H9 (cell line): ENCODE measurements at regions not wholly inside any gene's neighbourhood (a gene's known extent, or its start where the extent isn't known, plus 50 kb on each side); places are given as distances from the start of the nearest gene placed in this dataset.

Source experiments
- DNase-seq: peaks from one replicate; pipeline ENCODE4 v3.0.0-alpha.2; 2017
- H2AFZ ChIP-seq: one replicate; pipeline ENCODE4 v1.6.1; 2013; ENCODE audit warnings: mild to moderate bottlenecking, low read length, control low read depth, moderate library complexity
- H2AK5ac ChIP-seq: 2 replicates; pipeline ENCODE4 v1.6.1; 2013; ENCODE audit warnings: low read length, control low read depth, mixed read lengths; ENCODE audit not compliant: insufficient read length
- H2BK120ac ChIP-seq: one replicate; pipeline ENCODE4 v1.6.1; 2013; ENCODE audit warnings: low read depth, mild to moderate bottlenecking, low read length, control low read depth, inconsistent platforms; ENCODE audit not compliant: poor library complexity, severe bottlenecking
- H2BK12ac ChIP-seq: 2 replicates; pipeline ENCODE4 v1.6.1; 2013; ENCODE audit warnings: low read length, control low read depth, mixed read lengths, low read depth; ENCODE audit not compliant: insufficient read length
- H2BK15ac ChIP-seq: 2 replicates; pipeline ENCODE4 v1.6.1; 2013; ENCODE audit warnings: low read depth, low read length, control low read depth
- H2BK20ac ChIP-seq: one replicate; pipeline ENCODE4 v1.6.1; 2013; ENCODE audit warnings: low read depth, mild to moderate bottlenecking, low read length, control low read depth, inconsistent platforms; ENCODE audit not compliant: poor library complexity, severe bottlenecking
- H2BK5ac ChIP-seq: 2 replicates; pipeline ENCODE4 v1.6.1; 2013; ENCODE audit warnings: low read length, control low read depth, mixed read lengths; ENCODE audit not compliant: insufficient read length
- H3K14ac ChIP-seq: 2 replicates; pipeline ENCODE4 v1.6.1; 2013; ENCODE audit warnings: low read length, control low read depth; ENCODE audit not compliant: insufficient read depth
- H3K18ac ChIP-seq: 2 replicates; pipeline ENCODE4 v1.6.1; 2013; ENCODE audit warnings: low read depth, mild to moderate bottlenecking, mixed read lengths, low read length, control low read depth; ENCODE audit not compliant: insufficient read length
- H3K23ac ChIP-seq: 2 replicates; pipeline ENCODE4 v1.6.1; 2013; ENCODE audit warnings: low read length, control low read depth, mixed read lengths, low read depth; ENCODE audit not compliant: insufficient read length
- H3K23me2 ChIP-seq: 2 replicates; pipeline ENCODE4 v1.6.1; 2013; ENCODE audit warnings: low read depth, mild to moderate bottlenecking, mixed read lengths, low read length, control low read depth; ENCODE audit not compliant: insufficient read length, poor library complexity, severe bottlenecking
- H3K27ac ChIP-seq: 2 replicates; pipeline ENCODE4 v1.5.1; 2013; ENCODE audit warnings: low read length, control low read depth, mixed read lengths, low read depth; ENCODE audit not compliant: insufficient read length
- H3K27me3 ChIP-seq: 2 replicates; pipeline ENCODE4 v1.6.1; 2013; ENCODE audit warnings: low read length, control low read depth, inconsistent platforms; ENCODE audit not compliant: insufficient read depth
- H3K4ac ChIP-seq: 2 replicates; pipeline ENCODE4 v1.6.1; 2013; ENCODE audit warnings: low read depth, mild to moderate bottlenecking, control low read depth, inconsistent platforms, low read length, moderate library complexity
- H3K4me1 ChIP-seq: 2 replicates; pipeline ENCODE4 v1.6.1; 2013; ENCODE audit warnings: low read length, control low read depth, inconsistent platforms; ENCODE audit not compliant: insufficient read depth
- H3K4me2 ChIP-seq: 2 replicates; pipeline ENCODE4 v1.6.1; 2013; ENCODE audit warnings: low read length, control low read depth, mixed read lengths; ENCODE audit not compliant: insufficient read length, insufficient read depth
- H3K56ac ChIP-seq: 2 replicates; pipeline ENCODE4 v1.6.1; 2013; ENCODE audit warnings: low read depth, mild to moderate bottlenecking, mixed read lengths, low read length, control low read depth; ENCODE audit not compliant: insufficient read length
- H3K79me1 ChIP-seq: 2 replicates; pipeline ENCODE4 v1.6.1; 2013; ENCODE audit warnings: low read depth, mild to moderate bottlenecking, moderate library complexity, low read length, control low read depth, inconsistent platforms; ENCODE audit not compliant: insufficient read depth, poor library complexity, severe bottlenecking
- H3K79me2 ChIP-seq: 2 replicates; pipeline ENCODE4 v1.6.1; 2013; ENCODE audit warnings: low read length, control low read depth, inconsistent platforms; ENCODE audit not compliant: insufficient read depth
- H3K9ac ChIP-seq: 2 replicates; pipeline ENCODE4 v1.6.1; 2013; ENCODE audit warnings: low read length, control low read depth, mixed read lengths; ENCODE audit not compliant: insufficient read length; ENCODE audit errors: extremely low read depth
- H3K9me3 ChIP-seq: one replicate; pipeline ENCODE4 v1.6.1; 2013; ENCODE audit warnings: low read depth, low read length, inconsistent platforms; ENCODE audit not compliant: control insufficient read depth
- H3T11ph ChIP-seq: one replicate; pipeline ENCODE4 v1.6.1; 2013; ENCODE audit warnings: mild to moderate bottlenecking, low read length, control low read depth, inconsistent platforms
- H4K20me1 ChIP-seq: one replicate; pipeline ENCODE4 v1.6.1; 2013; ENCODE audit not compliant: control insufficient read depth, insufficient read length, insufficient read depth
- H4K5ac ChIP-seq: 2 replicates; pipeline ENCODE4 v1.6.1; 2013; ENCODE audit warnings: low read depth, mild to moderate bottlenecking, mixed read lengths, low read length, control low read depth; ENCODE audit not compliant: insufficient read length
- H4K8ac ChIP-seq: replicated peaks from 2 replicates; pipeline ENCODE4 v1.6.1; 2013; ENCODE audit warnings: low read length, control low read depth, mixed read lengths, low read depth; ENCODE audit not compliant: insufficient read length
- H4K91ac ChIP-seq: 2 replicates; pipeline ENCODE4 v1.6.1; 2013; ENCODE audit warnings: low read depth, mild to moderate bottlenecking, moderate library complexity, mixed read lengths, low read length, control low read depth; ENCODE audit not compliant: insufficient read length
- H3K27ac Mint-ChIP-seq, 3 experiments: 2 replicates in 2 of 3; 3 replicates in 1 of 3; pipeline ENCODE4 v1.8.0; 2020 to 2021; ENCODE audit warnings: mixed read lengths in 3 of 3, mild to moderate bottlenecking in 1 of 3, moderate library complexity in 1 of 3
- H3K27me3 Mint-ChIP-seq: 2 replicates; pipeline ENCODE4 v1.8.0; 2021; ENCODE audit warnings: low read depth, mild to moderate bottlenecking, moderate library complexity, mixed read lengths
- H3K36me3 Mint-ChIP-seq, 3 experiments: 2 replicates in 2 of 3; 3 replicates in 1 of 3; pipeline ENCODE4 v1.8.0; 2020 to 2021; ENCODE audit warnings: low read depth in 3 of 3, mixed read lengths in 3 of 3; ENCODE audit not compliant: insufficient read depth in 1 of 3
- H3K4me1 Mint-ChIP-seq, 2 experiments: 2 replicates each; pipeline ENCODE4 v1.8.0; 2020; ENCODE audit warnings: mixed read lengths in 2 of 2
- H3K4me3 Mint-ChIP-seq, 2 experiments: 2 replicates in 1 of 2; 3 replicates in 1 of 2; pipeline ENCODE4 v1.8.0; 2020 to 2021; ENCODE audit warnings: mild to moderate bottlenecking in 2 of 2, mixed read lengths in 2 of 2, moderate library complexity in 1 of 2
- H3K9me3 Mint-ChIP-seq, 2 experiments: 2 replicates in 1 of 2; 3 replicates in 1 of 2; pipeline ENCODE4 v1.8.0; 2020; ENCODE audit warnings: mild to moderate bottlenecking in 2 of 2, mixed read lengths in 2 of 2, moderate library complexity in 1 of 2
- WGBS: extraction: QIAGEN DNeasy Blood & Tissue Kit; methylation state at CpG from one replicate; pipeline ENCODE4 v1.1.7; 2013; ENCODE audit warnings: missing lambda C conversion rate, low lambda C conversion rate, mixed read lengths; ENCODE audit not compliant: insufficient read length; ENCODE audit errors: extremely low coverage; 5-methylcytosine and 5-hydroxymethylcytosine counted together
- TF ChIP-seq, protein P1 (sequence below): fragments of 200-600 bp; sonication (generic); conservative IDR thresholded peaks from 3 replicates; pipeline ENCODE4 v1.8.0; 2021; ENCODE audit warnings: antibody characterized with exemption, mild to moderate bottlenecking

DNA sequence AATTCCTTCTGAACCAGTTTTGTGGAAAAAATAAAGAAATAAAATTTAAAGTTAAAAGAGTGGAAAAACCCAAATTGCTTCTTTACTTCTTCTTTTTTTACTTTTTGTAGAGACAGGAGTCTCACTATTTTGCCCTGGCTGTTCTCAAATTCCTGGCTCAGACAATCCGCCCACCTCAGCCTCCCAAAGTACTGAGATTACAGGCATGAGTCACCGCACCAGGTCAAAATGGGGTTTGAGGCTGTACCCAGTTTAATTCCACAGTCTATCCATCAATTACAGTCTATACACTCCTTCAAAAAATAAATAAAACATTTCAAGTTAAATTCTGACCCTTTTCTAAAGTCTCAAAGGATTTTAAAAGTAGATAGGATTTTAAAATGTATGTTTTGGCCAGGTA is 120.3 kb downstream of the FAM161A start:
- Mint-ChIP-seq H3K27me3 (no peaks in the 10 kb centered on the region; the same call in 1 of the 2 replicates), H3K27ac (no peak overlapping the region), H3K36me3 (no peaks in the 10 kb centered on the region), H3K9me3 (no peaks in the 10 kb centered on the region), H3K4me3 (no peak overlapping the region), H3K4me1 (no peaks in the 10 kb centered on the region)
- Histone ChIP-seq H3K56ac (no peak overlapping the region), H2BK15ac (no peak overlapping the region), H3K9me3 (no peaks in the 10 kb centered on the region), H2BK120ac (no peak overlapping the region), H2BK5ac (no peak overlapping the region), H3K79me1 (no peaks in the 10 kb centered on the region), H3K27me3 (no peaks in the 10 kb centered on the region), H3K9ac (no peak overlapping the region), H3K23ac (no peak overlapping the region), H2BK20ac (no peak overlapping the region), H2AFZ (no peak overlapping the region), H2AK5ac (no peak overlapping the region), H3K14ac (no peak overlapping the region), H3K23me2 (no peaks in the 10 kb centered on the region), H4K20me1 (no peaks in the 10 kb centered on the region), H4K5ac (no peak overlapping the region), H4K91ac (no peak overlapping the region), H3T11ph (no peak overlapping the region), H2BK12ac (no peak overlapping the region), H4K8ac (no peak overlapping the region), H3K18ac (no peak overlapping the region), H3K4me2 (no peak overlapping the region), H3K4me1 (no peaks in the 10 kb centered on the region), H3K79me2 (no peaks in the 10 kb centered on the region), H3K4ac (no peak overlapping the region), H3K27ac (no peak overlapping the region)
- WGBS, result no CpG with 5 or more reads among the region's 2 CpGs
- DNase-seq, result no peak
- TF ChIP-seq, protein P1, sequence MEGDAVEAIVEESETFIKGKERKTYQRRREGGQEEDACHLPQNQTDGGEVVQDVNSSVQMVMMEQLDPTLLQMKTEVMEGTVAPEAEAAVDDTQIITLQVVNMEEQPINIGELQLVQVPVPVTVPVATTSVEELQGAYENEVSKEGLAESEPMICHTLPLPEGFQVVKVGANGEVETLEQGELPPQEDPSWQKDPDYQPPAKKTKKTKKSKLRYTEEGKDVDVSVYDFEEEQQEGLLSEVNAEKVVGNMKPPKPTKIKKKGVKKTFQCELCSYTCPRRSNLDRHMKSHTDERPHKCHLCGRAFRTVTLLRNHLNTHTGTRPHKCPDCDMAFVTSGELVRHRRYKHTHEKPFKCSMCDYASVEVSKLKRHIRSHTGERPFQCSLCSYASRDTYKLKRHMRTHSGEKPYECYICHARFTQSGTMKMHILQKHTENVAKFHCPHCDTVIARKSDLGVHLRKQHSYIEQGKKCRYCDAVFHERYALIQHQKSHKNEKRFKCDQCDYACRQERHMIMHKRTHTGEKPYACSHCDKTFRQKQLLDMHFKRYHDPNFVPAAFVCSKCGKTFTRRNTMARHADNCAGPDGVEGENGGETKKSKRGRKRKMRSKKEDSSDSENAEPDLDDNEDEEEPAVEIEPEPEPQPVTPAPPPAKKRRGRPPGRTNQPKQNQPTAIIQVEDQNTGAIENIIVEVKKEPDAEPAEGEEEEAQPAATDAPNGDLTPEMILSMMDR, result no peak
